Stimulated activated CD8-positive, alpha-beta memory T cell treated with anti-CD3 and anti-CD28 coated beads, Interleukin-4, amount 100 ng/mL, for 1 hour (primary cell): ENCODE measurements at regions not wholly inside any gene's neighbourhood (a gene's known extent, or its start where the extent isn't known, plus 50 kb on each side); places are given as distances from the start of the nearest gene placed in this dataset.

Source experiments
- DNase-seq, 2 donors: peaks; one replicate each; pipeline ENCODE4 v3.0.0-alpha.2; 2020; ENCODE audit warnings: low read depth in 2 of 2, low spot score in 1 of 2

- no peak for DNase-seq
These were observed 180.3 kb upstream of the TENM3 start for GRCh38 chr4:182062936-182063335.

GRCh38 chr4:182063651-182064050, 179.6 kb upstream of the TENM3 start:
- no peak for DNase-seq

- DNase-seq, result no peak
These were observed 177.9 kb upstream of the TENM3 start for GRCh38 chr4:182065255-182065654.

- DNase-seq, result no peak
These were observed 177.2 kb upstream of the TENM3 start for GRCh38 chr4:182066037-182066436.

- DNase-seq, result no peak
These were observed 175.4 kb upstream of the TENM3 start for GRCh38 chr4:182067828-182068227.

GRCh38 chr4:182068920-182069319, 174.3 kb upstream of the TENM3 start:
- DNase-seq, result no peak

- no peak for DNase-seq
These were observed 169.9 kb upstream of the TENM3 start for GRCh38 chr4:182073278-182073677.

- no peak for DNase-seq
These were observed 169.1 kb upstream of the TENM3 start for GRCh38 chr4:182074139-182074538.

GRCh38 chr4:182074810-182075209, 168.4 kb upstream of the TENM3 start:
- no peak for DNase-seq

- DNase-seq, result no peak
These were observed 160.3 kb upstream of the TENM3 start for GRCh38 chr4:182082910-182083309.

GRCh38 chr4:182083671-182084410, 159.4 kb upstream of the TENM3 start:
- DNase-seq, result no peak

- no peak for DNase-seq
These were observed 158.1 kb upstream of the TENM3 start for GRCh38 chr4:182085051-182085480.

- DNase-seq, result no peak
These were observed 153.9 kb upstream of the TENM3 start for GRCh38 chr4:182089326-182089725.

- no peak for DNase-seq
These were observed 153.0 kb upstream of the TENM3 start for GRCh38 chr4:182090186-182090585.

- no peak for DNase-seq
These were observed 152.1 kb upstream of the TENM3 start for GRCh38 chr4:182091128-182091527.

- no peak for DNase-seq
These were observed 149.8 kb upstream of the TENM3 start for GRCh38 chr4:182093431-182093831.

GRCh38 chr4:182093935-182094334, 149.3 kb upstream of the TENM3 start:
- DNase-seq, result no peak

- DNase-seq, result no peak
These were observed 141.6 kb upstream of the TENM3 start for GRCh38 chr4:182101618-182102017.

GRCh38 chr4:182102576-182102975, 140.6 kb upstream of the TENM3 start:
- DNase-seq, result no peak

GRCh38 chr4:182103614-182104319, 139.4 kb upstream of the TENM3 start:
- no peak for DNase-seq

- DNase-seq, result no peak
These were observed 137.8 kb upstream of the TENM3 start for GRCh38 chr4:182105416-182105815.

GRCh38 chr4:182107931-182108330, 135.3 kb upstream of the TENM3 start:
- DNase-seq, result no peak

GRCh38 chr4:182111586-182111985, 131.6 kb upstream of the TENM3 start:
- no peak for DNase-seq
